BE2C (cell line): ENCODE measurements at regions not wholly inside any gene's neighbourhood (a gene's known extent, or its start where the extent isn't known, plus 50 kb on each side); places are given as distances from the start of the nearest gene placed in this dataset.
A peak's percentile ranks its signal among the peaks of the same experiment; 100 is the strongest.

Experiments
- DNase-seq: peaks from one replicate; pipeline ENCODE4 v3.0.0-alpha.2; 2020
- H3K27me3 ChIP-seq: fragments of 250-450 bp; sonication (Bioruptor Pico); 2 replicates; pipeline ENCODE4 v1.5.1; 2020; ENCODE audit warnings: mild to moderate bottlenecking
- H3K36me3 ChIP-seq: fragments of 250-450 bp; sonication (Bioruptor Pico); 2 replicates; pipeline ENCODE4 v1.5.1; 2020; ENCODE audit warnings: mild to moderate bottlenecking
- H3K4me1 ChIP-seq: fragments of 250-450 bp; sonication (Bioruptor Pico); 2 replicates; pipeline ENCODE4 v1.5.1; 2020
- H3K4me3 ChIP-seq: 2 replicates; pipeline ENCODE4 v1.5.1; 2011; ENCODE audit warnings: low read depth, low read length
- H3K9me3 ChIP-seq: fragments of 250-450 bp; sonication (Bioruptor Pico); 2 replicates; pipeline ENCODE4 v1.5.1; 2020
- CTCF ChIP-seq: IDR thresholded peaks from 2 replicates; pipeline ENCODE4 v1.5.1; 2012; ENCODE audit warnings: mild to moderate bottlenecking, low read depth, low read length

- Histone ChIP-seq H3K36me3 (no peaks in the 10 kb centered on the region), H3K9me3 (no peaks in the 10 kb centered on the region), H3K27me3 (no peaks in the 10 kb centered on the region), H3K4me3 (no peak overlapping the region), H3K4me1 (peaks cover 37% of the 10 kb centered on the region)
- DNase-seq, result peak; percentile 32
- TF ChIP-seq CTCF, result no peak
These were observed 512.6 kb upstream of the ADAMTS9 start for GRCh38 chr3:65200310-65200970.

GRCh38 chr3:65196663-65197062, 508.9 kb upstream of the ADAMTS9 start:
- Histone ChIP-seq H3K27me3 (no peaks in the 10 kb centered on the region), H3K4me3 (no peak overlapping the region), H3K4me1 (peaks cover 20% of the 10 kb centered on the region), H3K9me3 (no peaks in the 10 kb centered on the region), H3K36me3 (no peaks in the 10 kb centered on the region)
- TF ChIP-seq CTCF, result no peak
- DNase-seq, result no peak

- TF ChIP-seq CTCF, result no peak
- Histone ChIP-seq H3K4me1 (peaks cover 7% of the 10 kb centered on the region), H3K9me3 (no peaks in the 10 kb centered on the region), H3K4me3 (no peak overlapping the region), H3K27me3 (no peaks in the 10 kb centered on the region), H3K36me3 (no peaks in the 10 kb centered on the region)
- DNase-seq, result no peak
These were observed 507.6 kb upstream of the ADAMTS9 start for GRCh38 chr3:65195211-65196006.

- Histone ChIP-seq H3K4me3 (no peak overlapping the region), H3K9me3 (no peaks in the 10 kb centered on the region), H3K27me3 (no peaks in the 10 kb centered on the region), H3K4me1 (peaks cover under 1% of the 10 kb centered on the region; the same call in 1 of the 2 replicates), H3K36me3 (no peaks in the 10 kb centered on the region)
- no peak for TF ChIP-seq CTCF
- no peak for DNase-seq
These were observed 506.9 kb upstream of the ADAMTS9 start for GRCh38 chr3:65194744-65195143.

GRCh38 chr3:65194047-65194714, 506.4 kb upstream of the ADAMTS9 start:
- TF ChIP-seq CTCF, result no peak

More at GRCh38 chr3:65194047-65194714, 506.4 kb upstream of the ADAMTS9 start:
- Histone ChIP-seq H3K4me3 (no peak overlapping the region), H3K4me1 (no peaks in the 10 kb centered on the region), H3K9me3 (no peaks in the 10 kb centered on the region), H3K27me3 (no peaks in the 10 kb centered on the region), H3K36me3 (no peaks in the 10 kb centered on the region)
- DNase-seq, result no peak
